DMS79 treated with DMSO at 0.1 percent for 48 hours (cell line): ENCODE measurements at regions not wholly inside any gene's neighbourhood (a gene's known extent, or its start where the extent isn't known, plus 50 kb on each side); places are given as distances from the start of the nearest gene placed in this dataset.

Experiments
- DNase-seq: peaks from one replicate; lab custom pipeline; 2025; lab: John Stamatoyannopoulos, UW

DNA sequence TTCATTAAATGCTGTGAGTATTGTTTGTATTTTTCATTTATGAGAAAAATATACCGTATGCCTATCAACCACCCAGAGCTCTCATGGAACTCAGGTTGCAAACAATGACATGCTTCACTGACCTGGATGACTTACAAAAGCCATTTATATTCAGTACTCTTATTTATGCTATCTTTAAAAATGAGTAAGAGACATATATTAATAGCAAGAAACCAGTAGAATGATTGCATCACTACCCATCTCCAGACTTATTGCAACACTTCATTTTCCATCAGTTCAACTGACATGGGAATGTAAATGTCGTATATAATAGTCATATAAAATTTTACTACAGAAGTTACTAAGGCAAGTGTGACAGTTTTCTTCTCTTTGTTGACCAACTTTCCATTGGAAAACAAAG, 69.1 kb downstream of the OTP start:
- DNase-seq: peak; percentile 4

DNA sequence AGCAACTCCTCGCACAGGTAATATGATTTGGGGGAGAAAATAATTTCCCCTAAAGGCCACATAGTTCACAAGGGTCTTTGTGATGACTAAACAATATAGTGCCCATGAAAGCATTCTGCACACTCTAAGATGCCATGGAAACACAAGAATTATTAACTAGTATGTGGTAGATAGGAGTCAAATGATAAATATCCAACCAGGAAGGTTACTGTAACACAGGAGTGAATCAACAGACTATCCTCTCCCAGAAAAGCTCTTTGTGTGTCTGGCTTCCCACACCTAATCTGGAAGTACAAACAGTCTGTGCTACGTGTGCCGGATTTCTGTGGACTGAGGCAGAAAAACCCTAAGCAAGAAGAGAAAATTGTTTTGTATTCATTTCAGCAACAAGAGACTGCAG, 70.0 kb downstream of the OTP start:
- no peak for DNase-seq

DNA sequence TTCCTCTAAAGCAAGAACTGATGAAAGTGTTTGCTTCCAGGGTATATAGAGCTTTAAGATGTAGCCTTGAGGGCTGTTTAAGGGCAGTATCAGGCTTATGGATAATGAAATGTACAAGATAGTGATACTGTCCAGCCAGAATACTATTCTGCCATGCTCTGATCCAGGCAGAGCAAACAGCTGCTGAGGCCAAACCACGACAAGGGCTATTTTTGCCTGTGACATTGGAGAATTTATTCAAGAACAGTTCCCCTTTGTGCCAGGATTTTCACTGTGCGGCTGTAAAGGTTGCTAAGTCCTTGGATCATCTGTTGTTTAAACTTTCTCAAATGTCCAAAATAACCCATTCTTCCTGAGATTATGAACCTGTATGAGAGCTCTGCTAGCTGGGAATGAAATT, 70.4 kb downstream of the OTP start:
- no peak for DNase-seq

DNA sequence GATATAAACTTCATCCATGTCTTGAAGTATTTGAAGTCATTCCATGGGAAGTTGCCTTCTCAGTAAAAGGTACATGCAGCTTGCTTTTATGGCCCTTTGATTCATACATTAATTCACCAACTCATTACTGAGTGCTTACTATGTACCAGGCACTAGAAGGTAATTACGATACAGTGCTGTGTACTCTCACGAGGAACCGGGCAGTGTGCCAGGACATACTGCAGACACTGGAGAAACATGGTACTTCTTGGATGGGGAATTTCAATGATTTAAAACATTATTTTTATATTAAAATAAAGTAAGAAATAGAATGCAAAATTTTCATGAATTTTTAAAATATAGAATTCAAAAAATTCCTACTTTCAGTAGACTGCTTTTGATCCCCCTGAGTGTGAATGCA, 71.4 kb upstream of the WDR41 start:
- DNase-seq: no peak

DNA sequence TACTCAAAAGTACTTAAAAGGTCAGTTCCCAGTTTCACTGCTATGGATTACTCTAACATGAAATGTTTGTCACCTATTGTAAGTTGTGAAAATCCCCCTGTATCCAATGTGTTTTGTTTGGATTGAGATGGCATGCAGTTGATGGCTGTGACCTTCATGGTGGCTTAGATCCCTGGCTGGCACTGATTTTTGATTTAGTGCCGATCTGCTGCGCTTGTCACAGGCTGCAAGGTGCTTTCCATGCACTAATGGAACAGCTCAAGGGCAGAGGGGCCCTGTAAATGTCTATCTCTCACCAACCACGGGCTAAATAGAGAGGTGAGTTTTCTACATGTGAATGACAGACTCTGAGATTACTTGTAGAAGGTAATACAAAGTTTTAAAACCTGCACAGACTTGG, 69.8 kb upstream of the WDR41 start:
- no peak for DNase-seq

DNA sequence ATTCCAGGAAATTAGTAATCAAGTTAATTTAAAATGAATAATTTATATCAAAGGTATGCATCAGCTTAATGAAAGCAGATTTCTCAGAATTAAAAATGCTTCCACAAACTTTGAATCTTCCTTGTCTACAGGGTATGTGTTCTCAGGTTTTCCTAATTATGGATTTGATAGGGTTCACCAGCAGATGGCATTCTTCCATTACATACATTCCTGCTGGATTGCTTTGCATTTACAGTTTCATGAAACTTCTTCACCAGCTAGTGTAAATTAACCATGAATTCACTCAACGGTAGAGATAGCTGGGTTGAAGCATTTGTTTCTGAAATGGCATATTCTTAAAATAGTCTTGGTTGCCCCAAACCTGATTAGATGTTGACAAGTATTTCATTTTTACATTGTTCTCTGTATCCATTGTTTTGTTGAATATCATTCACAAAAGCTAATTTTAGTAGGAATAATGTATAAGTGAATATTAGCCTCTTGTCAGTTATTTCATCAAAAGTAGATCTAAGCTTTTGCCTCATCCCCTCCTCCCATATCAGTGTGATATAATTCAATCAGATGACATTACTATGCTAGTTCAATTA, 68.7 kb upstream of the WDR41 start:
- peak; percentile 17 for DNase-seq

DNA sequence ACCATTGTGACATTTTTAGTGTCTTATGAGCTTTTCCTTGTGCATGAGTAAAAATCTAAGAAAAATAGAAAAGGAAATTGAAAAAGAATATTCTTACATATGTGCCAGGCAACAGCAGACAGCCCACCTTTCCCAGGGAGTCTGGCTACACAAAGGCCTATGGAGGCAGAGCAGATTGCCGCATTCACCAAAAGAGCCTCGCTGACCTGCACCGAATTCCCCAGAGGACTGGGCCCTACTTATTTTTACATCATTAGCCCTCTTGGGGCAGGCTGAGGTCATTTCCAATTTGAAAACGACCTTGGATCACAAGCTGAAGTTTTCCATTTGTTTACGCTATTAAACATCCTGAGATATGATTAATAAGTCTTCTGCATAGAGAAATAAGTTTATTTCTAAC, 66.2 kb upstream of the WDR41 start:
- DNase-seq: no peak

DNA sequence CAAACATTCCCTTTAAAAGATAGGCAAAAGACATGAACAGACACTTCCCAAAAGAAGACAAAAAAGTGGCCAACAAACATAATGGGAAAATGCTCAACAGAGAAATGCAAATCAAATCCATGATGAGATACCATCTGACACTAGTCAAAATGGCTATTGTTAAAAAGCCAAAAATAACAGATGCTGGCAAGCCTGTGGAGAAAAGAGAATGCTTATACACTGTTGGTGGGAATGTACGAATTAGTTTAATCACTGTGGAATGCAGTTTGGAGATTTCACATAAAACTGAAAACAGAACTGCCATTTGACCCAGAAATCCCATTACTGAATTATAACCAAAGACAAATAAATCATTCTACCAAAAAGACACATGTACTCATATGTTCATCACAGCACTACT, 58.3 kb upstream of the WDR41 start:
- DNase-seq: no peak

DNA sequence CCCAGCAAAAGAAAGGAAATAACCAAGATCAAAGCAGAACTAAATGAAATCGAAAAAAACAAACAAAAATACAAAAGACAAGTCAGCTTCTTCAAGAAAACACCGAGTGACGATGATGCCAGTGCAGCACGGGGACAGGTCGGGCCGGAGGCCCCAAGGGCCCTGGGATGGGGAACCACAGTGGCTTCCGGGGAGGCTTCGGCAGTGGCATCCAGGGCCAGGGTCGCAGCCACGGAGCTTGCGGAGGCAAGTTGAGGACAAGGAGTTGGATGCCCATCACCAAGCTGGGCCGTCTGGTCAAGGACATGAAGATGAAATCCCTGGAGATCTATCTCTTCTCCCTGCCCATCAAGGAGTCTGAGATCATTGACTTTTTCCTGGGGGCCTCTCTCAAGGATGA, 53.2 kb upstream of the WDR41 start:
- no peak for DNase-seq
